Heart left ventricle (tissue), 16 donors: ENCODE measurements at regions not wholly inside any gene's neighbourhood (a gene's known extent, or its start where the extent isn't known, plus 50 kb on each side); places are given as distances from the start of the nearest gene placed in this dataset.

ENCODE experiments used
- ATAC-seq, 4 donors: fragments of 200-7000 bp; cut with Tn5 transposase; one replicate each; pipeline ENCODE4 v1.9.1; 2020 to 2022; ENCODE audit warnings: moderate library complexity in 4 of 4, mild to moderate bottlenecking in 3 of 4, moderate number of reproducible peaks in 1 of 4
- DNase-seq, 5 donors: peaks; one replicate each; pipeline ENCODE4 v3.0.0-alpha.2; 2020
- H3K27ac ChIP-seq, 12 donors: fragments of 200-600 bp; sonication (generic) in 4 of 12; one replicate each; pipeline versions ENCODE4 v1.5.0 to v1.8.0; 2016 to 2022; ENCODE audit warnings: mild to moderate bottlenecking in 2 of 12
- H3K27me3 ChIP-seq, 9 donors: fragments of 200-600 bp; sonication (generic) in 2 of 9; one replicate each; pipeline versions ENCODE4 v1.5.1 to v1.8.0; 2016 to 2022; ENCODE audit warnings: mild to moderate bottlenecking in 3 of 9
- H3K36me3 ChIP-seq, 9 donors: fragments of 200-600 bp; sonication (generic) in 2 of 9; one replicate each; pipeline versions ENCODE4 v1.5.0 to v1.8.0; 2018 to 2022; ENCODE audit warnings: mild to moderate bottlenecking in 2 of 9
- H3K4me1 ChIP-seq, 12 donors: fragments of 200-600 bp; sonication (generic) in 4 of 12; one replicate each; pipeline versions ENCODE4 v1.5.0 to v1.8.0; 2016 to 2022; ENCODE audit warnings: mild to moderate bottlenecking in 3 of 12
- H3K4me3 ChIP-seq, 12 donors: fragments of 200-600 bp; sonication (generic) in 4 of 12; one replicate each; pipeline versions ENCODE4 v1.5.0 to v1.8.0; 2017 to 2022; ENCODE audit warnings: mild to moderate bottlenecking in 9 of 12, moderate library complexity in 4 of 12
- H3K9me3 ChIP-seq, 12 donors: fragments of 200-600 bp; sonication (generic) in 4 of 12; one replicate each; pipeline versions ENCODE4 v1.5.0 to v1.8.0; 2016 to 2022; ENCODE audit warnings: mild to moderate bottlenecking in 1 of 12
- CTCF ChIP-seq, 12 donors: fragments of 200-600 bp; sonication (generic) in 4 of 12; IDR thresholded peaks; one replicate each; pipeline versions ENCODE4 v1.5.0 to v1.8.0; 2018 to 2022; ENCODE audit warnings: antibody characterized with exemption in 12 of 12, mild to moderate bottlenecking in 5 of 12
- POLR2A ChIP-seq, 2 donors: fragments of 450-650 bp; IDR thresholded peaks; one replicate each; pipeline ENCODE4 v1.6.1; 2017; ENCODE audit warnings: antibody characterized with exemption in 2 of 2, mild to moderate bottlenecking in 2 of 2, moderate library complexity in 2 of 2
- WGBS, 4 donors: extraction: QIAGEN DNeasy Blood & Tissue Kit in 2 of 4; methylation state at CpG; one replicate each; pipeline versions ENCODE4 v1.1.5 to v1.1.7; 2013 to 2018; 5-methylcytosine and 5-hydroxymethylcytosine counted together
- intact Hi-C, 10 donors: fragments of 100-400 bp; cut with DNase I; formaldehyde crosslinking; loops; one replicate each; pipeline versions ENCODE4 v1.11.1 to v1.14.2; 2022
- donor health status: ischemic (EF 13 %, LVEDD 7.1; RV severe dilation, severe dysfunction).
- donor health status: healthy with polysubstance abuse.
- donor health status: DM: no; HTN: yes; CAD: no.
- donor health status: DM: no; HTN: no; CAD: no.
- donor health status: ischemic (EF 25% LVEDD 6.9; RV normal size, moderate dysfunction).
- donor health status: ischemic (EF 25% LVEDD 5.7; RV mildly dilated, moderate dysfunction).
- donor health status: healthy.
- donor health status: DM: yes; HTN: yes; CAD: no.
- donor health status: ischemic (EF 35%, LVEDD 5.7; RV mildly dilated, moderate dysfunction).
- donor health status: nonischemic (EF 11% LVEDD 7.7; RV severe dilation, severe dysfunction).
- donor health status: DM: yes; HTN: yes; CAD: no.
- donor health status: PGD.
- donor health status: ischemic (EF 29% LVEDD 5.4; RV normal size, mild dysfunction).
- donor health status: nonischemic (EF 23%, LVEDD 6.1; RV moderate dilation, normal function).

DNA sequence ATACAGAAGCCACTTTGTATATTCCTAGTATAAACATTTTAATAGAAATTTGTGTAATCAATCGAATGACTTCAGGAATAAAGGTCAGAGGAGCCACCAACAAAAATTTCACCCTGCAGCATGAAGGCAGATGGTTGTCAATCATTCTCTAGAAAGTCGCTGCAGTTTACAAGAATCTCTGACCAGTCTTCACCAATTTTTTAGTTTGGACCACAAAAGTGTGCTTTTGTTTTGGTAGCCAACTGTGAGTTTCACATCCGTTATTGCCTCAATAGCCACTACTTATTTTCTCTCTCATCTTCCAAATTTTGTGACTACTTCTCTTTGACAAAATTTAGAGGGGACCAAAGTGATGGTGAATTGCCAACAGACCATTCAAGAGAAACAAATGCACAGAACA, 1155.6 kb downstream of the AMY1C start:
- Histone ChIP-seq H3K27ac (no peak overlapping the region), H3K4me1 (no peaks in the 10 kb centered on the region), H3K4me3 (no peak overlapping the region), H3K36me3 (no peaks in the 10 kb centered on the region), H3K9me3 (peaks cover 0 to 23% (median 3%) of the 10 kb centered on the region in 12 donors), H3K27me3 (no peaks in the 10 kb centered on the region)
- DNase-seq: no peak
- TF ChIP-seq POLR2A (IDR thresholded peaks at IDR 0.05) (no peak), CTCF (IDR thresholded peaks at IDR 0.05) (no peak)
- ATAC-seq: no peak
- 71 to 80% (median 78%) methylated on average over 3 of the region's 3 CpGs for WGBS, 4 donors
- intact Hi-C loops: no loop called here

DNA sequence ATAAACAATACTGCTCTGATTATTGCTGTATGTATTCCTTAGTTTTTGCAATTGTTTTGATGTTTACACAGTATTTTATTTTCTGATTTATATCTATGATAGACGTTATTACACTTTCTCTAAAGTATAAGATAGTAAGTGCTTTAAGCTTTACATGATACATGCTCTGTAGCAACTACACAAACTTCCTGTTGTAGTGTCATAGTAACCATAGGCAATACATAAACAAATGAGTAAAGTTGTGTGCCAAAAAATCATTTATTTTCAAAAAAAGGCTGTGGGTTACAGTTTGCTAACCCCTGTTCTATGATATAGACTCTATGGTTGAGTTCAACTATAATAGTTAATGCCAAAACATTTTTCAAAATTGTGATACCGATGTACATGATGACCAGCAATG, 1156.4 kb downstream of the AMY1C start:
- H3K4me3 ChIP-seq: no peak overlapping the region
- 11 to 39% (median 28%) methylated on average over 2 of the region's 2 CpGs for WGBS, 4 donors
- intact Hi-C loops: no loop called here
- H3K27ac ChIP-seq: no peak overlapping the region
- peaks cover 0 to 23% (median 3%) of the 10 kb centered on the region in 12 donors for H3K9me3 ChIP-seq
- ATAC-seq (no peak), DNase-seq (no peak)
- no peaks in the 10 kb centered on the region for H3K4me1 ChIP-seq
- no peaks in the 10 kb centered on the region for H3K27me3 ChIP-seq
- H3K36me3 ChIP-seq: no peaks in the 10 kb centered on the region
- TF ChIP-seq CTCF (IDR thresholded peaks at IDR 0.05) (no peak), POLR2A (IDR thresholded peaks at IDR 0.05) (no peak)

GRCh38 chr1:104919188-104919587, 1169.5 kb downstream of the AMY1C start:
- 80 to 96% (median 92%) methylated on average over 1 of the region's 1 CpG for WGBS, 4 donors
- no peak for ATAC-seq
- Histone ChIP-seq H3K4me3 (no peak overlapping the region), H3K36me3 (no peaks in the 10 kb centered on the region), H3K9me3 (peaks cover 0 to 10% (median 0%) of the 10 kb centered on the region in 12 donors), H3K27me3 (no peaks in the 10 kb centered on the region), H3K4me1 (no peaks in the 10 kb centered on the region), H3K27ac (no peak overlapping the region)
- TF ChIP-seq CTCF (IDR thresholded peaks at IDR 0.05): no peak
- TF ChIP-seq POLR2A (IDR thresholded peaks at IDR 0.05): no peak
- intact Hi-C loops: no loop called here
- DNase-seq: no peak

DNA sequence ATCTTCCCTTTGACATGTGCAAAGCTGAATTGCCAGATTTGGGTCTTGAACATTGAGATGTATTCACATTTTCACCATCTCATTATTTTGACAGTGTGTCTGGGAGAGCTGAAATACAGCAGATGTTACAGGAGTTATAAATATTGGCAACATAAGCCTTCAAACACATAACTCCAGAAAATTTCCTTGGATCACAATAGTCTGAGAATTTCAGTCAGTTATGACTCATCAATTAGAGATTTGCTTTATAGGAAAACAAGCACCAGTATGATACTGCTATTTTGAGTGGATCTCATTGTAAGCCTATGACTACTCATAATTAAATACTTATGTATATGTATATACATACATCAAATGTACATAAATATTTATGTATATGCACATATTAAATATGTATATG, 1171.8 kb downstream of the AMY1C start:
- ATAC-seq (no peak), DNase-seq (no peak)
- intact Hi-C loops: no loop called here

More for the DNA sequence above, 1171.8 kb downstream of the AMY1C start:
- Histone ChIP-seq H3K27ac (no peak overlapping the region), H3K4me1 (no peaks in the 10 kb centered on the region), H3K4me3 (no peak overlapping the region), H3K36me3 (no peaks in the 10 kb centered on the region), H3K27me3 (no peaks in the 10 kb centered on the region), H3K9me3 (peaks cover 0 to 10% (median 0%) of the 10 kb centered on the region in 12 donors)
- TF ChIP-seq CTCF (IDR thresholded peaks at IDR 0.05): no peak
- TF ChIP-seq POLR2A (IDR thresholded peaks at IDR 0.05): no peak
